ENCODE measurements at regions not wholly inside any gene's neighbourhood (a gene's known extent, or its start where the extent isn't known, plus 50 kb on each side); places are given as distances from the start of the nearest gene placed in this dataset.

DNA sequence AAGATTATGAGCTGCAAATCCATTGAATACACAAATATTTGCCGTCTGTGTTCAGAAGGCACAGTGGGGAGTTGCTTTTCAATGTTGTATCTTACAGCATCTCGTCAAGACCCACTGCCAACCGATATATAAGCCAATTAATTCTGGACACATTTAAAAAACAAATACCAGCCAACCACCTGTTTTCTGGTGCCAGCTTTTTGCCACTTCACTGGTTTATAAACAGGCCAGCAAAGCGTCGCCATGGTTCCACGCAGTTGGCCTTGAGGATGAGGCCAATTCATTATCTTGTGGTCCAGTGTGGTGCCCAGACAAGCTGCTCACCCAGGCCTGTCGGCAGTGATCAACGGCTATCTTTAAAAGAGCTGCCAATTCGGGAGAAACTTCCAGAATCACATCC lies 321.0 kb downstream of the TCERG1L start:
- CTCF ChIA-PET (ENCODE audit: unreplicated experiment): no interaction called here

DNA sequence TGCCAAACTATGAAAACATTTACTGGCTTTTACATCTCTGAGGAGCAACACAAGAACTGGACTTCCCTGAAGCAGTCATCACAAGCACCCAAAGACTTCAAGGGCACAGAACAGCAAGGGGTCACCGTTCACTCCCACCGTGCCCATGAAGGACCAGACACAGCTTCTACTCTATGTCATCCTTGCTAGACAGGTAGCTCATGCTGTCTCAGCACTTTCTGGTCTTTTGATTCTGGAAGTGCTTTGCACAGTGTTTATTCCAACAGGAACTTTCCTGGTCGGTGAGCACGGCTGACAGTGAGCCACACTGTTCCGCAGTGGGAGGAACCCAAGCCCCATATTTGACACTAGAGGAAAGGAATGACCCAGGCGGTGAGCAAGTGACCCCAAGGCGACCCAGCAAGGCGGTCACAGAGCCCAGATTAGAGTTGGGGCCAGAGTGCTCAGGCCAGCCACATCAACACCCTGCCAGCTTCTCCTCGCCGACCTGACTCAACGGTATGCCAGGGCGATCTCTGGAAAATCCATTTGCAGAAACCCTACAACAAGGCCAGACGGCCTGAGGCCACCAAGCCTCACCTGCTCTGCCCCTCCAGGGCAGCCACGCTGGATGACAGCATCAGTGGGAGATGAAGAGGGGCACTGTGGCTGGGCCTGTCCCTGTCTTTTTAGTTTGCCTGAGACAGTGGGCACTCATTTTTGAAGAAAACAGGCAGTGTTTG lies 318.6 kb downstream of the TCERG1L start:
- no TSS peak for BruUV-seq (replicated peaks)

More for the DNA sequence above, 321.0 kb downstream of the TCERG1L start:
- H3K9me3 ChIP-seq (ENCODE audit: low read length): no peaks in the 10 kb centered on the region
- BruUV-seq (replicated peaks): no TSS peak
- DNase-seq (ENCODE audit: low spot score): no peak
- H3K27ac ChIP-seq (ENCODE audit: low read depth, low read length, poor library complexity, severe bottlenecking): no peak overlapping the region
- no peak overlapping the region for H2AFZ ChIP-seq (ENCODE audit: low read length)
- intact Hi-C loops (cut with micrococcal nuclease; ENCODE audit: unreplicated experiment): no loop called here
- no peaks in the 10 kb centered on the region for H3K9me2 ChIP-seq (ENCODE audit: insufficient read depth, low read length)
- no peaks in the 10 kb centered on the region for H3K79me2 ChIP-seq (ENCODE audit: insufficient read depth, low read depth, low read length)
- no peak overlapping the region for H3K4me2 ChIP-seq (ENCODE audit: low read length)
- no peak for TF ChIP-seq EZH2phosphoT487 (IDR thresholded peaks at IDR 0.05; ENCODE audit: borderline replicate concordance, low read depth, low read length)
- TF ChIP-seq, protein P1, sequence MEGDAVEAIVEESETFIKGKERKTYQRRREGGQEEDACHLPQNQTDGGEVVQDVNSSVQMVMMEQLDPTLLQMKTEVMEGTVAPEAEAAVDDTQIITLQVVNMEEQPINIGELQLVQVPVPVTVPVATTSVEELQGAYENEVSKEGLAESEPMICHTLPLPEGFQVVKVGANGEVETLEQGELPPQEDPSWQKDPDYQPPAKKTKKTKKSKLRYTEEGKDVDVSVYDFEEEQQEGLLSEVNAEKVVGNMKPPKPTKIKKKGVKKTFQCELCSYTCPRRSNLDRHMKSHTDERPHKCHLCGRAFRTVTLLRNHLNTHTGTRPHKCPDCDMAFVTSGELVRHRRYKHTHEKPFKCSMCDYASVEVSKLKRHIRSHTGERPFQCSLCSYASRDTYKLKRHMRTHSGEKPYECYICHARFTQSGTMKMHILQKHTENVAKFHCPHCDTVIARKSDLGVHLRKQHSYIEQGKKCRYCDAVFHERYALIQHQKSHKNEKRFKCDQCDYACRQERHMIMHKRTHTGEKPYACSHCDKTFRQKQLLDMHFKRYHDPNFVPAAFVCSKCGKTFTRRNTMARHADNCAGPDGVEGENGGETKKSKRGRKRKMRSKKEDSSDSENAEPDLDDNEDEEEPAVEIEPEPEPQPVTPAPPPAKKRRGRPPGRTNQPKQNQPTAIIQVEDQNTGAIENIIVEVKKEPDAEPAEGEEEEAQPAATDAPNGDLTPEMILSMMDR (conservative IDR thresholded peaks at IDR 0.05; ENCODE audit: low read length): no peak
- H4K20me1 ChIP-seq (ENCODE audit: insufficient read depth, low read length): no peaks in the 10 kb centered on the region
- H3K4me3 ChIP-seq (ENCODE audit: low read depth, low read length, poor library complexity, severe bottlenecking): no peak overlapping the region
- H3K4me1 ChIP-seq (ENCODE audit: insufficient read depth, low read length, poor library complexity, severe bottlenecking): no peaks in the 10 kb centered on the region
- no peaks in the 10 kb centered on the region for H3K36me3 ChIP-seq (ENCODE audit: insufficient read depth, low read length)
- POLR2A ChIA-PET: no interaction called here

DNA sequence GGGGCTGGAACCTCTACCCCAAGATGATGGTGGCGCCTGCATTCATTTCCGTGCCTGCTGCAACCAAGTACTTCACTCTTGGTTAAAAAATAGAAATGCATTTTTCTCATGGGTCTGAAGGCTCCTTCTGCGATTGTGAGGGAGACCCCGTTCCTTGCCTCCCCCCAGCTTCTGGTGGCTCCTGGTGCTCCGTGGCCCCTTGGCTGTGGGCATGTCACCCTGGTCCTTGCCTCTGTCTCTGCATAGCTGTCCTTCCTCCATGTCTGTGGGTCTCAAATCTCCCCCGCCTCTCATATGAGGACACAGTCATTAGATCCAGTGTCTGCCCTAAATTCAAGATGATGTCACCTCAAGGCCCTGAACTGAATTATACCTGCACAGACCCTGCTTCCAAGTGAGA lies 317.9 kb downstream of the TCERG1L start:
- no peaks in the 10 kb centered on the region for H3K9me3 ChIP-seq (ENCODE audit: low read length)
- no peak overlapping the region for H3K27ac ChIP-seq (ENCODE audit: low read depth, low read length, poor library complexity, severe bottlenecking)
- no TSS peak for BruUV-seq (replicated peaks)
- ChIA-PET POLR2A (no interaction called here), CTCF (ENCODE audit: unreplicated experiment) (no interaction called here)
- DNase-seq (ENCODE audit: low spot score): no peak
- H3K79me2 ChIP-seq (ENCODE audit: insufficient read depth, low read depth, low read length): no peaks in the 10 kb centered on the region
- H3K36me3 ChIP-seq (ENCODE audit: insufficient read depth, low read length): no peaks in the 10 kb centered on the region
- no peak overlapping the region for H3K4me3 ChIP-seq (ENCODE audit: low read depth, low read length, poor library complexity, severe bottlenecking)
- no peaks in the 10 kb centered on the region for H3K9me2 ChIP-seq (ENCODE audit: insufficient read depth, low read length)
- TF ChIP-seq EZH2phosphoT487 (IDR thresholded peaks at IDR 0.05; ENCODE audit: borderline replicate concordance, low read depth, low read length): no peak
- TF ChIP-seq, protein P1 (conservative IDR thresholded peaks at IDR 0.05; ENCODE audit: low read length): no peak
- no peaks in the 10 kb centered on the region for H4K20me1 ChIP-seq (ENCODE audit: insufficient read depth, low read length)
- no peak overlapping the region for H2AFZ ChIP-seq (ENCODE audit: low read length)
- no peaks in the 10 kb centered on the region for H3K4me1 ChIP-seq (ENCODE audit: insufficient read depth, low read length, poor library complexity, severe bottlenecking)
- H3K4me2 ChIP-seq (ENCODE audit: low read length): no peak overlapping the region
- intact Hi-C loops (cut with micrococcal nuclease; ENCODE audit: unreplicated experiment): no loop called here

More for the DNA sequence above, 318.6 kb downstream of the TCERG1L start:
- Histone ChIP-seq H3K4me3 (ENCODE audit: low read depth, low read length, poor library complexity, severe bottlenecking) (no peak overlapping the region), H3K4me1 (ENCODE audit: insufficient read depth, low read length, poor library complexity, severe bottlenecking) (no peaks in the 10 kb centered on the region), H3K9me3 (ENCODE audit: low read length) (no peaks in the 10 kb centered on the region), H3K9me2 (ENCODE audit: insufficient read depth, low read length) (no peaks in the 10 kb centered on the region), H2AFZ (ENCODE audit: low read length) (no peak overlapping the region), H3K4me2 (ENCODE audit: low read length) (no peak overlapping the region), H3K36me3 (ENCODE audit: insufficient read depth, low read length) (no peaks in the 10 kb centered on the region), H3K79me2 (ENCODE audit: insufficient read depth, low read depth, low read length) (no peaks in the 10 kb centered on the region), H4K20me1 (ENCODE audit: insufficient read depth, low read length) (no peaks in the 10 kb centered on the region), H3K27ac (ENCODE audit: low read depth, low read length, poor library complexity, severe bottlenecking) (no peak overlapping the region)
- no peak for TF ChIP-seq EZH2phosphoT487 (IDR thresholded peaks at IDR 0.05; ENCODE audit: borderline replicate concordance, low read depth, low read length)
- TF ChIP-seq, protein P1 (conservative IDR thresholded peaks at IDR 0.05; ENCODE audit: low read length): no peak
- CTCF ChIA-PET (ENCODE audit: unreplicated experiment): interaction anchor here (0.6 kb wide), 1 partner anchor 42 kb away, joined by 3 read pairs; no protein-coding TSS in a partner anchor
- POLR2A ChIA-PET: no interaction called here
- intact Hi-C loops (cut with micrococcal nuclease; ENCODE audit: unreplicated experiment): no loop called here
- no peak for DNase-seq (ENCODE audit: low spot score)
